ENCODE measurements at regions not wholly inside any gene's neighbourhood (a gene's known extent, or its start where the extent isn't known, plus 50 kb on each side); places are given as distances from the start of the nearest gene placed in this dataset.
"Not testable (repeated sequence)": the region's sequence is repeated elsewhere in the genome, so short reads cannot be mapped to it uniquely, and the experiment has no call there.

DNA sequence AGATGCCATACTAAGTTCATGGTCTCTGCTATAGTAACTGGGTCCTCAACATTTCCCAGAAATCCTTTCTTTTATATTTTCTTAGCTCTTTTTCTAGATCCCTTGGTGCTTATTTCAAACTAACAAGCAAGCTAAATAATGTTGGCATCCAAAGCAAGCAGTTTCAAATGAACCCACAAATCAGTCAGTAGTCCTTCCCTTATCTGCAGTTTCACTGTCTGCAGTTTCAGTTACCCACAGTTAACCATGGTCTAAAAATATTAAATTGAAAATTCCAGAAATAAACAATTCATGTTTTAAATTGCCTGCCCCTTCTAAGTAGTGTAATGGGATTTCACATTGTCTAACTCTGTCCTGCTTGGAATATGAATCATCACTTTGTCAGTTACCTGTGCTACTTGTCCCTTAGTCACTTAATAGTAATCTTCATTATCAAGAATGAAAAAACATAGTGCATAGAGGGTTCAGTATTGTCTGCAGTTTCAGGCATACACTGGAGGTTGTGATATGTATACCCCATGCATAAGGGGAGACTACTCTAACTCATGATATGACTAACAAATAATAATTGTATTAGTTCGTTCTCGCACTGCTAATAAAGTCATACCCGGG is 633.7 kb downstream of the MECOM start:
- no peak for DNase-seq

DNA sequence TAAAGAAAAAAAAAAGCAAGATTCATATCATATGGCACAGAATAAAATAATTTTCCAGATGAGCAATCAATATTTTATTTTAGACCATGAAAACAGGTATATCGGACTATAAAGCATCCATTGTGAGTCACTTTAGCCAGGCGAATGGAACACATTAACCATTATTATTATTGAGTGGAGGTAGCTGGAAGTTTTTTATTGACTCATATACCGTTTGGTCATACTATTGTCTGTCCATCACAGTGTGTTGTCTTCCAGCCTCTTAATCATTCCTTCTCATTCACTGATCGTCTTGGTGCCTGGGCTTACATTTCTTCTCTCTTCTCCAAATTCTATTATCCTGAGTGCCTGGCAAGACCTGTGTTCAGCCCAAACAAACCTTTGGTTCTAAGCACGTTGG is 634.8 kb downstream of the MECOM start:
- DNase-seq, result no peak

DNA sequence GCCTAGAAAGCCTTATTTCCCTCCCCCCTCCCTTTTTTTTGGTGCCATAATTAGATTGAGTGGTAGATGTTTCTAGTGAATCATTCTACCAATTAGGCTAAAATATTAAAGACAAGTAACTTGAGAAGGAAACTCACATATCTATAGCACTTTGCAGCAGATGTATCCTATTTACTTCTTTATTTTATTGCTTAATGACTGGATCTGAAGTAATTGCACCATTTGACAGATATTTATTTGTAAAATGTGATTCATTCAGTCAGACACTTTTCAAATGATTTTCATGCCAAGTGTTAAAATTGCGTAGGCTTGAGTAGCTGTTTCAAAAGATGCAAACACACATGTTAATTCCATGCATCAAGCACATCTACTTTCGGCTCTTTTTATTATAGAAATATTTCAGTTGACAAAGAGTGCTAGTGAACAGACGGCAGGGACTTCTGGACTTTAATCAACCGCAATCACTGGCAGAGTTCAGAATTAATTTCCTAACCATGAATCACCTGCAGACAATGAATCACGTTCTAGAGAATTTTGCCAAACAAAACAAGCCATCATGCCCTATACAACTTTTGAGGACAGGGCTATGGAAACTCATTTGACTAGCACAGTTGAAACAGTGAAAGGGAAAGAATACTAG is 636.8 kb downstream of the MECOM start:
- no peak for DNase-seq

DNA sequence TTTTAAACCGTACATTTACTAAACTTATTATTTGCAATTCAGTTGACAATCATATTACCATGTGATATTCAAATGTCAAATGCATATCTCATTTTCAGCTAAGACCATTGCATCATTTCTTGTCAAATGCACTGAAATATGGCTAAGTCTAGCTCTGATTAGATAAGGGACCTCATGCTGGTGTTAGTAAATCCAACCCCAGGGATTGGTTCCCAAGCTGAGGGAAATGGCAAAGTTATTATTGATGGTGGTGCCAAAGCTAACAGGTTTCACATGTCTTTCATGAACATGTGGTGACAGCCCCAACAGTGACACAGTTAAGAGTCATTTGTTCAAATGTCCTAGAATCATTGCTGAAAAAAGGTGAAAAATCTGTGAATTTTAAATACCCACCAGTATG is 641.1 kb downstream of the MECOM start:
- no peak for DNase-seq

DNA sequence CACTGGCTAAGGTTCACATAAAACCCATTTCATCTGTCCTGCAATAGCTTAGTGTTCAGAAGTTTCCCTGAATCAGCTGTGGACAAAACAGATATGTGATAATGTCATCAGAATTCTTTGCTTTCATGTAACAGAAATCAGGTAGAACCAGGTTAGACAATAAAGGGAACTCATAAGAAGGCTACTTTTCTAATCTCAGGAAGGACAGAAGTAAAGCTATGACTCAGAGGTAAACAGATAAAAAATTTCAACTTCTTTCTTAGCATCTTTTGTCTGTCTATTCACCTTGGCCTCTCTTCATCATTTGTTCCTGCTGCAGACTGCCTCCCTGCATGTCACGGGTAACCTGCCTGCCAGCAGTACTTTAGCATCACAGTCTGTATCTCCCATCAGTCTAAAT is 643.1 kb downstream of the MECOM start:
- no peak for DNase-seq

DNA sequence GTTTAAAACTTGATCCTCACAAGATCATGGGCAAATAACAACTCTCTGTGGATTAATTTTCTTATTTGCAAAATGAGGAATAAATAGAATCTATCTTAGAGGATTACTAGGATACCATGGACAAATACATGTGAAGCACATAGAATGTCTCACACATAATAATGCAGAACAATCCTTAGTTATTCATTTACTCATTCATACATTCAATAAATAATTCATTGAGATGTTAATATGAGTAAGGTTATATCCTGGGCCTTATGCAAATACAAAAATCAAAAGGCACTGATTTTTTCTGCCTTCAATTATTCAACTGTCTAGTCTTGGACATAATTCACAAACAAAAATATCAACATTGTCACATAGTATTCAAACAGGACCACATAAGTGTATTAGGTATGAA is 654.1 kb downstream of the MECOM start:
- DNase-seq, result no peak

DNA sequence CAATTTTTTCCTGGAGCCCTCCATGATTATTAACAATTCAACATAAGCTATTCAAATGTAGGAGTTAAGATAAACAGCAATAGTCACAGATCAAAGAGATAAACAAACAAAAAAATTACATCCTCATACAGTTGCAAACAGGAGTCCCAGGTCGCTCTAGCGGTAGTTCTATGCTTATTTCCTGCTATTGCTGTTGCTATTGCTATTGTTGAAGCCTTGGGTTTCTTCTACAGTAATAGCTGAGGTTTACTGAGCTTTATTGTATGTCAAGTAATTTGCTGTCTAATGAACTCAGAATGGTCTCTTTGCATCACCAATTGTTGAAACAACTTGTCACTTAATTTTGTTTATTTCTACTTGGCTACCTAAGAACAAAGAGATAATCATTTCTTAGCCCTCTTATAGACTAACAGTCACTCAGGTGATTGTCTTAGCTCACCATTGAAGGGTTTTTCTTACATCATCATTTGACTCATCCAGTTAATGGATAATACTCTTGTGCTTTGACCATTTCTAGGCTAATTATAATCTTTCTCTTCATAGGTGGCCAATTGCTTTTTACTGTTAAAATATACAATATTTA is 654.6 kb downstream of the MECOM start:
- no peak for DNase-seq

DNA sequence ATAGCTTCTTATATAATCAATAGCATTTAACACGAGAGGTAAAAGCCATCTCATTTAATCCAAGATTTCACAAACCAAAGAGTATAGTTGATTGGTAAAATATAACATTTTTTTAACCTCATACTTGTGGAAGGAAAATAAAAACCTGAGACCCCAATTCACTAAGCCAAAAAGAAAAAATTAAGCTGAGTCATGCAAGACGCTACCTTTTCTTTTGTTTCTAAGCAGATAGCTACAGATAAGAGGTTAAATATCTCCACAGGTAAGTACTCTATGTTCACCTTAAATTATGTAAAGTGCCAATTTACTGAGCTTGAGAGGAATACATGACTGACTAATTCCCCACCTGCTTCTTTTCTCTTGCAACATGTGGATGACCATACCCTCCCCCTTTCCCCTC is 656.4 kb downstream of the MECOM start:
- no peak for DNase-seq

DNA sequence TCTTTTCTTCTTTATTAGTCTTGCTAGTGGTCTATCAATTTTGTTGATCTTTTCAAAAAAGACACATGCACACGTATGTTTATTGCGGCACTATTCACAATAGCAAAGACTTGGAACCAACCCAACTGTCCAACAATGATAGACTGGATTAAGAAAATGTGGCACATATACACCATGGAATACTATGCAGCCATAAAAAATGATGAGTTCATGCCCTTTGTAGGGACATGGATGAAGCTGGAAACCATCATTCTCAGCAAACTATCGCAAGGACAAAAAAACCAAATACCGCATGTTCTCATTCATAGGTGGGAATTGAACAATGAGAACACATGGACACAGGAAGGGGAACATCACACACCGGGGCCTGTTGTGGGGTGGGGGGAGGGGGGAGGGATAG is 657.1 kb downstream of the MECOM start:
- DNase-seq, result not testable (repeated sequence)

DNA sequence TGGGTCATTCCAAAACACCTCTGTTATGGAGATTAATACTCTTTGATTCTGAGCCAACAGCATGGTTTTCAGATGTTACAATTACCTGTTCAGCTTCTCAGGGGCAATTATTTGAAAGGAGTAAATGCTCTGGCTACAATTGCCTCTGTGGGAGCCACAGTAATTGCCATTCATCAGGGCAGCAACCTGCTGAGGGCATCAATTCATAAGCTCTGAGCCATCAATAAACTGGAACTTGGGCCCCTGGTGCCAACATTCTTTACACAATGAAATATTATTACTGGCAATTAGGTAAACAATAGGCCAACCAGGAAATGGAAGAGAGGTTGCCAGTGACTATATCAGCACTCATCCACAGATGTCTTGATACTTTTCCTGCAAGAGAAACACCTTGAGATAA is 660.8 kb downstream of the MECOM start:
- DNase-seq, result no peak

DNA sequence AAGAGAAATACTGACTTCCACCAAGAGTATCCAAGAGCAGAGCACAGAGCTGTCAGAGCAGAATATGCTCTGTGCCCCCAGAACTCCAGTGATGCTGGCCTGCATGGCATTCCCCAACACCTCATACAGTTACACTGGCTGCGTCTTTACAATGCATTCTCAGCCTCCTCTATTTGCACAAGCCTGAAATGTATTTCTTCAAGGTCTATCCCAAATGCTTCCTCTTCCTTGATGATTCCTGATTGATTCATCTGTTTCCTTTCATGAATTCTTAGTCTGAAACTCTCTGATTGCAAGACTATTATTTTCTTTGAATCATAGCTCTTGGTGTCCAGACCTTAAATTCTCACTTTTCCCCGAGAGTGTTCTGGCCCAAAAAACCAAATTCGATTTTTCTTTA is 664.7 kb downstream of the MECOM start:
- no peak for DNase-seq

DNA sequence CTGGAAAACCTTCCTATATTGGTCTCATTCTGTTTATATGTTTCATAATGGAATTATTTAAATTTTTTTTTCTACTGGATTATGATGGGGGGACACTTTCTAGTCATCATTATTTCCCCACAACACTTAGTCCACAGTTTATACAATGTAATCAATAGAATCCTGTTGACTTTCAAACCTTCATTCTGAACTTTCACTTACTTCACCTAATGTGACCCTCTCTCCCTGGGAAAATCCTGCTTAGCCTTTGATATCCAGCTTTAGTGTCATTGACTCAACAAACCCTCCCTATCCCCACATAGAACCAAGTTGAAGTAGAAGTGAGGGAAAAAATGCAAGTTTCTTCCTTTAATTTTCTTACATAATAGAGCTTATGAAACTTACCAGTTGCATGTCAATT is 666.0 kb downstream of the MECOM start:
- no peak for DNase-seq

DNA sequence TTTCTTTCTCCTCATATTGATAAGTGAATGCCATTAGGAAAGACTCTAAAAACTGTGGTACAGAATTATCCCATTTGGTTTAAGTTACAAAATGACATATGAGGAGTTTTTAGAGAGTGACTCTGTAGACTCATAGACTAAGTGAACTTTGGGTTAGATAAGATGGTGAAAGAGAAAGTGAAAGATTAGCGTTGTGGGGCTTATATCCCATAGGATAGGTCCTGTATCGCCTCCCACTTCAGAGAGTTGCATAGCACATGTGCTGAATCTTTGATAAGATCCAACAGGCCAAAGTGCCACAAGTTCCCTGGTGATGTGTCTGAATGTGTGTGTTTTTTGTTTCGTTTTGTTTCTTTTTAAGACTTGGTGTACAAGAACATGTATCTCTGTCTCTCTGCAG is 666.9 kb downstream of the MECOM start:
- no peak for DNase-seq

DNA sequence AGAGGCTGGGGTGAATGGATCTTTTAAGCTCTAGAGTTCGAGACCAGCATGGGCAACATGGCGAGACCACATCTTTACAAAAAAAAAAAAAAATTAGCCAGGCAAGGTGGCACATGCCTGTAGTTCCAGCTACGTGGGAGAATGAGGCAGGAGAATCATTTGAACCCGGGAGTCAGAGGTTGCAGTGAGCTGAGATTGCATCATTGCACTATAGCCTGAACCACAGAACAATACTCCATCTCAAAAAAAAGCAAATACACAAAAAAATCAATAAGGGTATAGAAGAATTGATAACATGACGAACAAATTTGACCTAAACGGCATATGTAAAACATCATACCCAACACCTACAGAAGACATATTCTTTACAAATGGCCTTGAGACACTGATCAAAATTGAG is 668.4 kb downstream of the MECOM start:
- DNase-seq, result no peak

DNA sequence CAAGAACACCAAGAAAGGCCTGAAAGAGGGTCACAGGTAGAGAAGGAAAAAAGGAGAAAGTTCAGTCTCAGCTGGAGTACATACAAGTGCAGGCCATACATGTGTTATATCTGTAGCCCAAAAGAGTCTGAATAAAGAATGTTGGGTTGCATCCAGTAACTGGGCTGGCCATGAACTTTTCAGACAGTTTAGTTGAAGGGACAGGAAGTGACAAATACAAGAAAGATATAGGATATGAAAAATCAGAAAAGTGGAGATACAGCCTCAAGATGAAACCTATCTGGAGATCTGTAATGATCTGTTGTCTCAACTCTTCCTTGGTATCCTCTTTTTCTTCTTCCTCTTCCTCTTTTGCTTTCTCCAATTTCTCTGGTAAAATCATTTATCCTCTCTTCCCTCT is 671.7 kb downstream of the MECOM start:
- DNase-seq, result no peak

DNA sequence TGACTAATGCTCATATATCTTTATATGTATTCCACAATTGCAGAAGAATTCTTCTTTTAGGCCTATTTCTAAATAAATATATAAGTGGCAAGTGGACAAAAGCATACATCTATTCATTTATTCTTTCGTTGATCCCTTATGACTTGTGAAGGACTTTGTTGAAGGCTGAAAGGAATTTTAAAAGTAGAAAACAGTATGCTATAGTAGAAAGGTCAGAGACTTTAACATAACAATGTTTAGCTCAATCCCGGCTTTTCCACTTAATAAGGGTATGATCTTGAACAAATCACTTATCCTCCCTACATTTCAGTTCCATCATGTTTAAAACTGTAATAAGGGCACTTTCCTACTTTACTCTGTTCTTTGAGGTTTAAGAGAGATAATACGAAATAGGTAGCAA is 672.9 kb downstream of the MECOM start:
- DNase-seq, result no peak

DNA sequence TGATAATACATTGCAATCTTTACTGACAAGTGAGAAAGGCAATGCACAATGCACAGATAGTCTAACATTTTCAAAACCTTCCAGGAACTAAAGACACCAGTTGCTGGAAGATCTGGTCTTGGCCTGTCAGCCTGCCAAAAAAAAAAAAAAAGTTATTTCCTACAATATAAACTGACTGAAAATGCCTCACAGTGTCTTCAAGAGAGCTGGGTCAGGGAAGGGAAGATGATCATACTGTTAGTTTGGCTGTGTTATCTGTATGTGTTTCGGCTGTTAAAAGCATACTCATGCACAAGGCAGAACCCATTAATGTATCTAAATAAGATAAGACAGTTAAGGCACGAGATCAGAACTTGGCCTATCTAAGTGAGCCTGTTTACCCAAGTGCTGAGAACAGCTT is 673.4 kb downstream of the MECOM start:
- DNase-seq, result no peak

DNA sequence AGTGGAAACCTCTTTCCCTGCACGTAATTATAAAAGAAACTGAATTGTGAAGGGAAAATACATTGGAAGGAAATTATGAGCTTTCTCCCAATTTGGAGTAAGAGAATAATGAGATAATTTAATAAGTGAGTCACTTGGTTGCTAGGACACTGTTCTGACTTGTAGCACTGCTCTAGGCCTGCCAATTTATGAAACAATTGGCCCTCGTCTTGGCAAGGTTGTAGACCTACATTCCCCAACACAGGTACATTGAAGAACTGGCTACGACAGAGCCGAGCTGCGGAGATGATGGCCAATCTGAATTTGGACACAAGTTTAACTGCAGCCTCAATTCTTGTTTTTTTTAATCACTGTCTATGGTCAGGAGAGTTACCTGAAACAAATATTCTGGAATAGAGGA is 674.1 kb downstream of the MECOM start:
- DNase-seq, result no peak

DNA sequence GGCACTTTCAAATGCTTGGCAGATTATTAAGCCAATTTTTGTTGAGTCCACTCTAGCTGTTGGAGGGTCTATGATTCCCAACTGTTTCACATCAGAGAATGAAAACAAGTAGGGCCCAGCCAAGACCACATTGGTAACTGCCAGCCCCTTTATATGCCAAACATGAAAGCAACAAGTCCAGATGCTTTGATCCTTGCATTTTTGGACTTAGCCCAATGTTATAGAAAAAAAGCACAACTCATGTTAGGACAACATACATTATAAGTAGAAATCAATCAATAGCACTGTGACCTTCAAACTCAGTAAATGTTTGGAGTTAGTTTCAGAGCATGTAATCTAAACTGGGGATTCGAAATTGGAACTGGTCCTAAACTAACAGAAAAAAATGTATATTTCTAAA is 674.7 kb downstream of the MECOM start:
- no peak for DNase-seq

DNA sequence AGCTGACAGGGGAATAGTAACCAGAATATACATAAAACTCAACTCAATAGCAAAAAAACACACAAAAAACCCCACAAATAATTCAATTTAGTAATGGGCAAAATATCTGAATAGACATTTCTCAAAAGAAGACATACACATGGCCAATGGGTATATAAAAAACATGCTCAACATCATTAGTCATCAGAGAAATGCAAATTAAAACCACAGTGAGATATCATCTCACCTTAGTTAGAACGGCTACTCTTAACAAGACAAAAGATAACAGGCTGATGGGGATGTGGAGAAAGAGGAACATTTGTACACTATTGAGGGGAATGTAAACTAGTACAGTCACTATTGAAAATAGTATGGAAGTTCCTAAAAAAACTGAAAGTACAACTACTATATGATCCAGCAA is 678.6 kb downstream of the MECOM start:
- no peak for DNase-seq

DNA sequence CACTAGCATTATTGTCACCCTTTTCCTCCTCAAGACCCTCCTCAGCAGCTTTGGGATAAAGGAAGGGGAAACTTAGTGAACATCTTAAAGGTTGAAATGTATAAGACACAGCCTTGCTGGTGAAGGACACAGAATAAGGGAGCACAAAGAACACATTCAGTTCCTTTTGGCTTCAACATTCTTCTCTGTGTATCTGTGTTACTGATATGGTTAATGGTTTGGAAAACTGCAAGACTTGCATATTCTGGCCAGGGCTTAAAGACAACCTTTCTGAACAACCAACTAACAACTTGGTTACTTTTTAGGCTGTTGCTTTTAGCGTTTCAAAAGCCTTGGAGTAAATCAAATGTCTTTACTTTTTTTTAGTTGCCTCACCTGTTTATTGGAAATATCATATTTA is 680.5 kb downstream of the MECOM start:
- DNase-seq, result no peak

DNA sequence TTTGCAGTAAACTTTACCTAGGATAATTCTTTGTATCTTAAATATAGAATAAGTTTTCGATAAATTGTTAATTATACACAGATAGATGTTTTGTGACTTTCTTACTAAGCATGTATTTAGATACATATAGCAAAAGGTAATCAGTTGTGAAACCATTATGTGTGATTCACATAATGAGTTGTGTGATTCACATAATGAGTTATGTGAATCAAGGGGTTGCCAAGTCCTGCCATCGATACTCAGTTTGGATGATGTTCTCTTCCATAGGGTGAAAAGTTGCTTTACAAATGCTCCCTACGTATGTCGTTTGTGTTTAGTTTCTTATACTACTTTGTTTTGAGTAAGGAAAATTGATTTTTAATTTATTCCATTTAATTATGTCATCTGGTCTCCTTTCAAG is 682.1 kb downstream of the MECOM start:
- no peak for DNase-seq

DNA sequence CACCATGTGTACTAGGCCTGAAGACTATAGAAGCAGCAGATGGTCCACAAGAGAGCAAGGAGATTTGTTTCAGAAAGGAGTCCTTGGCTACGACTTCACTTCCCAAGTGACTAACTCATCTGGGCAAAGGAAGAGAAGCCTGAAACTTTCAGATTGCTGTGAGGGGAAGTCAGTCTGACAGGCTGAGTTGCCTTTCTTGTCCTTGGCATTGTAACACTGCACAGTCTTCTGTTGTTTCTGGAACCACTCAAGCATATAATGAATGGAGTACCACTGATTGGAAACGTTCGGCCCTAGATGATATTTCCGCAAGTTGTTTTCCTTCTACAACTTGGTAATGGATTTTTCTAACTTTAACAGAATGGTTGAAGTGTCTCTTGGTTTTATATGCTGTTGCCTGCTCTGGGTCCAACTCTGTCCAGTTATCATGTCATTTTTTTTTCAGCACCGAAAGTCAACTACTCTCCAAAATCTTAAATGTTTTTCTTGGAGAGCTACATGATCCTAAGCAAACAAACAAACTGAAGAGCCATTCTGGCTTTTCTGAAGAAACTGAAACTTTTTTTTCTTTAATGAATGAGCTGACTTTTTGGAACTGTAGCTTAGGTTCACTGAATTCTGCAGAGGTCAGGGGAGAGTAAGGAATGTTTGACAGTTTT is 685.7 kb downstream of the MECOM start:
- DNase-seq, result no peak

DNA sequence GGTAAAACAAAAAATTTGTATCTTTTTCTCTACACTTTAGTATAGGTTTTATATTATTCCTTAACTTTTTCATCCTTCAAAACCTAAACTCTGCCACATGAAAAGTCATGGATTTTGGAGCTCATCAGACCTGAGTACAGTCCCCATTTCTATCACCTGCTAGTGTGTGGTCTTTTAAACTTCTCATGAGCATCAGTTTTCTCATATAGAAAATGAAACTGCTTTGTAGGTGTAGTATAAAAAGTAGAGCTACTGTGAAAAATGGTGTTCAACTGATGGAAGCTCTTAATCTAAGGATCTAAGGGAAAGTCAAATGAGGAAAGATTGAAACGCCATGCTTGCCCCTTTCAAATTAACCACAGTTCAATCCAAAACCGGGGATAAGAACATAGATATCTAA is 686.5 kb downstream of the MECOM start:
- no peak for DNase-seq

DNA sequence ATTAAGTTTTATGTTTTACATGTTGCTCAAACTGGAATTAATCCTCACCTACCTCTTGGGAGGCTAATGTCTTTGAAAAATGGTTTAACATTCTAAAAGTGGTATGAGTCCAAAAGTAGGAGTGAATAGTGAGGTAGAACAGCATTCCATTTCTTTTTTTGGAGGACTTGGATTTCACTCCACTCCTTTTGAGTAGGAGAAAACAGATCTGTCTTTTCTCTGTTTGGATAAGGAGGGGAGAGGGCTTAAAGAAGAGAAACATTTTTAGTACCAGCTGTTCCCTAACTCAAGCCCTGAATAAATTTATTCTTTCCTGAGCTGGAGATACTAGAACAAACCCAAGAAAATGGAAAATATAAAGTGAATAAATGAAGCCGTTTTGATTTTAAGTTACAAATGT is 687.9 kb downstream of the MECOM start:
- no peak for DNase-seq
